Ishikawa (cell line): ENCODE measurements at regions not wholly inside any gene's neighbourhood (a gene's known extent, or its start where the extent isn't known, plus 50 kb on each side); places are given as distances from the start of the nearest gene placed in this dataset.

Source experiments
- CEBPB ChIP-seq: IDR thresholded peaks from 2 replicates; pipeline ENCODE4 v1.6.1; 2012
- EP300 ChIP-seq: IDR thresholded peaks from 2 replicates; pipeline ENCODE4 v1.6.1; 2012; ENCODE audit warnings: borderline replicate concordance
- RAD21 ChIP-seq: IDR thresholded peaks from 2 replicates; pipeline ENCODE4 v1.6.1; 2012; ENCODE audit warnings: low read depth
- TAF1 ChIP-seq: IDR thresholded peaks from 2 replicates; pipeline ENCODE4 v1.6.1; 2012; ENCODE audit warnings: low read depth, mild to moderate bottlenecking

- no peak for TF ChIP-seq EP300
- TF ChIP-seq TAF1, result no peak
- no peak for TF ChIP-seq CEBPB
- TF ChIP-seq RAD21, result no peak
Observed at GRCh38 chr5:120106912-120107525, 357.1 kb upstream of the PRR16 start.
